ENCODE measurements at regions not wholly inside any gene's neighbourhood (a gene's known extent, or its start where the extent isn't known, plus 50 kb on each side); places are given as distances from the start of the nearest gene placed in this dataset.

- no peak for DNase-seq
Observed at GRCh38 chr2:6685447-6685846, 180.3 kb downstream of the CMPK2 start.

GRCh38 chr2:6692056-6692455 lies 173.7 kb downstream of the CMPK2 start:
- no peak for DNase-seq

GRCh38 chr2:6692819-6693218 lies 172.9 kb downstream of the CMPK2 start:
- no peak for DNase-seq

GRCh38 chr2:6694555-6694954 lies 171.2 kb downstream of the CMPK2 start:
- no peak for DNase-seq

- DNase-seq: no peak
Observed at GRCh38 chr2:6700335-6700734, 165.4 kb downstream of the CMPK2 start.

- DNase-seq: no peak
Observed at GRCh38 chr2:6704077-6704476, 161.6 kb downstream of the CMPK2 start.

GRCh38 chr2:6721395-6721794 lies 144.3 kb downstream of the CMPK2 start:
- no peak for DNase-seq

GRCh38 chr2:6722574-6722973 lies 143.1 kb downstream of the CMPK2 start:
- DNase-seq: no peak

- no peak for DNase-seq
Observed at GRCh38 chr2:6723865-6724604, 141.7 kb downstream of the CMPK2 start.

GRCh38 chr2:6724605-6725140 lies 141.0 kb downstream of the CMPK2 start:
- no peak for DNase-seq

GRCh38 chr2:6728156-6728555 lies 137.6 kb downstream of the CMPK2 start:
- no peak for DNase-seq

GRCh38 chr2:6730003-6730402 lies 135.7 kb downstream of the CMPK2 start:
- DNase-seq: no peak

GRCh38 chr2:6730649-6731532 lies 134.8 kb downstream of the CMPK2 start:
- DNase-seq: no peak

- no peak for DNase-seq
Observed at GRCh38 chr2:6739547-6739946, 126.2 kb downstream of the CMPK2 start.

- no peak for DNase-seq
Observed at GRCh38 chr2:6741229-6741628, 124.5 kb downstream of the CMPK2 start.

GRCh38 chr2:6744038-6744437 lies 121.7 kb downstream of the CMPK2 start:
- no peak for DNase-seq

- DNase-seq: no peak
Observed at GRCh38 chr2:6747433-6747832, 118.3 kb downstream of the CMPK2 start.

GRCh38 chr2:6748406-6749067 lies 117.2 kb downstream of the CMPK2 start:
- DNase-seq: no peak

GRCh38 chr2:6749962-6750361 lies 115.7 kb downstream of the CMPK2 start:
- no peak for DNase-seq

- no peak for DNase-seq
Observed at GRCh38 chr2:6750411-6751158, 115.1 kb downstream of the CMPK2 start.

- DNase-seq: no peak
Observed at GRCh38 chr2:6754419-6754818, 111.3 kb downstream of the CMPK2 start.

- DNase-seq: no peak
Observed at GRCh38 chr2:6755456-6755855, 110.3 kb downstream of the CMPK2 start.

GRCh38 chr2:6757215-6757614 lies 108.5 kb downstream of the CMPK2 start:
- DNase-seq: no peak

Measured in GOT3 (cell line).